OCI-LY7 (cell line): ENCODE measurements at regions not wholly inside any gene's neighbourhood (a gene's known extent, or its start where the extent isn't known, plus 50 kb on each side); places are given as distances from the start of the nearest gene placed in this dataset.

ENCODE experiments used
- EZH2phosphoT487 ChIP-seq: fragments of 200-600 bp; sonication (generic); IDR thresholded peaks from 2 replicates; pipeline ENCODE4 v1.6.1; 2018; ENCODE audit warnings: low read depth, borderline replicate concordance, mild to moderate bottlenecking, mixed run types, antibody characterized with exemption, low read length, moderate library complexity, mixed read lengths
- TF ChIP-seq, protein P1 (sequence below): fragments of 200-600 bp; sonication (generic); conservative IDR thresholded peaks from 2 replicates; pipeline ENCODE4 v1.5.1; 2014; ENCODE audit warnings: mild to moderate bottlenecking, antibody characterized with exemption, low read length, moderate library complexity, mixed read lengths

DNA sequence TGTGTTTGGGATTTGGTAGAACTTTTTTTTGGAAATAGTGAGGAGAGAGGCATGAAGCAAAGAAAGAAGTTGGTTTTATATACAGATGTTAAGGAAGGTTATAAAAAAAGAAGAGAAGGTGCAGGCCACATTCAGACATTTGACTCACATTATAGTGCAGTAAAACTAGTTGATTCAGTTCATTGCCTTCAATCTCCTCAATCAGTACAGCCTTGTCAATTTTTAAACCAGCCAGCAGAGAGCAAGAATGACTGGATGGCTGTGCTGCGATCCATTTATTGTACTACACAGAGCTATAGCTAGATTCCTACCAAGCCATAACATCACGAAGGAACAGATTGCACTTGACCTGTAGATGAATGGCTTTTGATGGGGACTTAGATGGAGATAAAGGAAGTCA is 79.7 kb upstream of the LSM6 start:
- TF ChIP-seq, protein P1, sequence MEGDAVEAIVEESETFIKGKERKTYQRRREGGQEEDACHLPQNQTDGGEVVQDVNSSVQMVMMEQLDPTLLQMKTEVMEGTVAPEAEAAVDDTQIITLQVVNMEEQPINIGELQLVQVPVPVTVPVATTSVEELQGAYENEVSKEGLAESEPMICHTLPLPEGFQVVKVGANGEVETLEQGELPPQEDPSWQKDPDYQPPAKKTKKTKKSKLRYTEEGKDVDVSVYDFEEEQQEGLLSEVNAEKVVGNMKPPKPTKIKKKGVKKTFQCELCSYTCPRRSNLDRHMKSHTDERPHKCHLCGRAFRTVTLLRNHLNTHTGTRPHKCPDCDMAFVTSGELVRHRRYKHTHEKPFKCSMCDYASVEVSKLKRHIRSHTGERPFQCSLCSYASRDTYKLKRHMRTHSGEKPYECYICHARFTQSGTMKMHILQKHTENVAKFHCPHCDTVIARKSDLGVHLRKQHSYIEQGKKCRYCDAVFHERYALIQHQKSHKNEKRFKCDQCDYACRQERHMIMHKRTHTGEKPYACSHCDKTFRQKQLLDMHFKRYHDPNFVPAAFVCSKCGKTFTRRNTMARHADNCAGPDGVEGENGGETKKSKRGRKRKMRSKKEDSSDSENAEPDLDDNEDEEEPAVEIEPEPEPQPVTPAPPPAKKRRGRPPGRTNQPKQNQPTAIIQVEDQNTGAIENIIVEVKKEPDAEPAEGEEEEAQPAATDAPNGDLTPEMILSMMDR: no peak
- no peak for TF ChIP-seq EZH2phosphoT487
